ENCODE measurements at regions not wholly inside any gene's neighbourhood (a gene's known extent, or its start where the extent isn't known, plus 50 kb on each side); places are given as distances from the start of the nearest gene placed in this dataset.

GRCh38 chr5:152246401-152246800 is 158.7 kb downstream of the NMUR2 start:
- intact Hi-C loops (cut with DNase I; ENCODE audit: low total_unique reads): no loop called here
- Histone ChIP-seq H3K9me3 (no peaks in the 10 kb centered on the region), H3K27me3 (no peaks in the 10 kb centered on the region), H3K27ac (no peak overlapping the region), H3K36me3 (no peaks in the 10 kb centered on the region), H3K4me1 (no peaks in the 10 kb centered on the region), H3K4me3 (no peak overlapping the region)
- no peak for TF ChIP-seq CTCF (IDR thresholded peaks at IDR 0.05)
- DNase-seq: no peak

GRCh38 chr5:152237531-152237930 is 167.5 kb downstream of the NMUR2 start:
- TF ChIP-seq CTCF (IDR thresholded peaks at IDR 0.05): no peak

GRCh38 chr5:152226191-152226590 is 178.9 kb downstream of the NMUR2 start:
- Histone ChIP-seq H3K4me1 (peaks cover 0 to 35% (median 4%) of the 10 kb centered on the region in 4 donors), H3K36me3 (no peaks in the 10 kb centered on the region), H3K27me3 (no peaks in the 10 kb centered on the region), H3K9me3 (no peaks in the 10 kb centered on the region), H3K4me3 (no peak overlapping the region), H3K27ac (no peak overlapping the region)
- TF ChIP-seq CTCF (IDR thresholded peaks at IDR 0.05): no peak
- intact Hi-C loops (cut with DNase I; ENCODE audit: low total_unique reads): no loop called here
- no peak for DNase-seq

More at GRCh38 chr5:152237531-152237930, 167.5 kb downstream of the NMUR2 start:
- Histone ChIP-seq H3K4me1 (peaks cover 0 to 5% (median 0%) of the 10 kb centered on the region in 4 donors), H3K9me3 (no peaks in the 10 kb centered on the region), H3K27me3 (no peaks in the 10 kb centered on the region), H3K36me3 (no peaks in the 10 kb centered on the region), H3K4me3 (no peak overlapping the region), H3K27ac (no peak overlapping the region)
- intact Hi-C loops (cut with DNase I; ENCODE audit: low total_unique reads): no loop called here
- DNase-seq: no peak

GRCh38 chr5:152221721-152222629 is 183.1 kb downstream of the NMUR2 start:
- intact Hi-C loops (cut with DNase I; ENCODE audit: low total_unique reads): no loop called here
- TF ChIP-seq CTCF (IDR thresholded peaks at IDR 0.05): no peak
- no peak for DNase-seq
- H3K27ac ChIP-seq: no peak overlapping the region
- H3K27me3 ChIP-seq: no peaks in the 10 kb centered on the region
- no peaks in the 10 kb centered on the region for H3K36me3 ChIP-seq
- no peaks in the 10 kb centered on the region for H3K9me3 ChIP-seq
- H3K4me3 ChIP-seq: no peak overlapping the region
- H3K4me1 ChIP-seq: peaks cover 0 to 34% (median 6%) of the 10 kb centered on the region in 4 donors

GRCh38 chr5:152218694-152219093 is 186.4 kb downstream of the NMUR2 start:
- no peak for TF ChIP-seq CTCF (IDR thresholded peaks at IDR 0.05)
- no peak for DNase-seq
- Histone ChIP-seq H3K36me3 (no peaks in the 10 kb centered on the region), H3K27me3 (no peaks in the 10 kb centered on the region), H3K4me3 (no peak overlapping the region), H3K4me1 (peaks cover 0 to 31% (median 6%) of the 10 kb centered on the region in 4 donors), H3K27ac (no peak overlapping the region), H3K9me3 (no peaks in the 10 kb centered on the region)
- intact Hi-C loops (cut with DNase I; ENCODE audit: low total_unique reads): no loop called here

Measured in tibial artery (tissue), 4 donors.